HG03442 (cell line): ENCODE measurements at regions not wholly inside any gene's neighbourhood (a gene's known extent, or its start where the extent isn't known, plus 50 kb on each side); places are given as distances from the start of the nearest gene placed in this dataset.
"Not testable (repeated sequence)": the region's sequence is repeated elsewhere in the genome, so short reads cannot be mapped to it uniquely, and the experiment has no call there.

ENCODE experiments used
- ATAC-seq: cut with Tn5 transposase; IDR thresholded peaks from one replicate; pipeline ENCODE4 v1.9.1; 2021; ENCODE audit warnings: mild to moderate bottlenecking, moderate library complexity; ENCODE audit not compliant: unreplicated experiment

- not testable (repeated sequence) for ATAC-seq
These were observed 260.1 kb downstream of the MEF2C start for GRCh38 chr5:88622890-88623289.

GRCh38 chr5:88615767-88616166 is 267.2 kb downstream of the MEF2C start:
- ATAC-seq, result not testable (repeated sequence)

DNA sequence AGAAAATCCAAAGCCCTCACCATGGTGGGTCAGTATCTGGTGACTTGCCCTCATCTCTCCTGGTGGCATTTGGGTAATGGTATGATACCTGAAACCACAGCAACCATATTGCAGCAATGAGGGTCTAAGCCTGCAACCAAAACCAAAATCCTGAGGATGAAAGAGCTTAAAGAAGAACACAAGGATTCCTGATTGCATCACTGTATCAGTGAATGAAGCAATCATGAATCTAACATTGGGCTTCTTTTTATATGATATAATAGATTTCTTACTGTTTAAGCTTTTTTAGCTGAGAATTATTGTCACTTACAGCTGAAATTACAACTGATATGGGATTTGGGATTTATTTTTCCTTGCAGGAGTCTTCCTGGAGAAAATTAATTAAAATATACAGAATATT is 269.9 kb downstream of the MEF2C start:
- ATAC-seq, result no peak

DNA sequence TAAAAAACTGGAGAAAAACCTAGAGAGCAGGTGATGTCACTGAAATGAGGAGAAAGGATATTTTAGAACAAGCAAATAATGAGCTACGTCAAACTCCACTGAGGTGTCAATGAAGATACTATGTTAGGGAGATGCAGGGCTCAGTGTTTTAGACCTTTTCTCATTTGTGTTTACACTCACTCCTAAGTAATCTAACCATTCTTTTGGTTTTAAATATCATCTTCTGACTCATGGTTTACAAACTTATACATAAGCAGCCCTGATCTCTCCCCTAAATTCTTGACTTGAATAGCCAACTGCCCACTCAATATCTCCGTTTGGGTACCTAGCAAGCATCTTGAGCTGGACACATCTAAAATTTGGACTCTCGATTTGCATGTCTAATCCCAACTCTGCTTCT is 272.4 kb downstream of the MEF2C start:
- ATAC-seq, result no peak

DNA sequence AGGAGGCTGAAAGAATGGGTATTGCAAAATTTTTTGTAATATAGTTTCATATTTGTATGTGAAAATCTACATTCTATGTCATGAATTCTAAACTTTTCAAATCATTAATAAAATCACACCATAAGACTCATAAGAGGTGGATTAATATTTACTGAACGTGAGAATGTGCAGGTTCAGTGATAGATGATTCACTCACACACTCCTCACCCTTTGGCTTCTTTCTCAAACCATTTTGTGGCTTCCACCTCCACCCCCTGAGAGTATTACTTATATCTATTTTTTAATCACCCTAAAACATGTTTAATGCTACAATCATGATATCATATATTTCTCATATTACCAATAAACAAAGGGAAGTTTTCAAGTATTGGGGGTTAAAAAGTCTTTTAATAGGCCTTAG is 275.5 kb downstream of the MEF2C start:
- no peak for ATAC-seq

- no peak for ATAC-seq
These were observed 276.4 kb downstream of the MEF2C start for GRCh38 chr5:88606626-88607025.

DNA sequence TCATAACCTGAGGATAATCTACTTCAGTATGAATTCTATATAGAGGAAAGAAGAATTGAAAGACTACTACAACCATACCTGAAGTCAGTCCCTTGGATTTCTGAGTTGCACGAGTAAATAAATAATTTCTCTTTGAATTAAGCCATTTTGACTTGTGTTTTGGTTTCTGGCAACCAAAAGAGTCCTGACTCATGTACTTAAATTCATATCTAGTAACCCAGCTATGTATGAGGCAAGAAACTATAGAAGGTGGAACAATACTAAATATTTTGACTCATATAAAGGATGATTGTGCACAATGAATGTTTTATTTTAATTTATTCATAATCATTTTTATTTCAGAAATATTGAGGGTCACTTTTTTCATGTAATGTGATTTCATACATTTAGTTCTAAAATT is 276.8 kb downstream of the MEF2C start:
- ATAC-seq, result no peak

GRCh38 chr5:88602584-88602983 is 280.4 kb downstream of the MEF2C start:
- no peak for ATAC-seq

GRCh38 chr5:88594441-88594840 is 288.5 kb downstream of the MEF2C start:
- no peak for ATAC-seq

DNA sequence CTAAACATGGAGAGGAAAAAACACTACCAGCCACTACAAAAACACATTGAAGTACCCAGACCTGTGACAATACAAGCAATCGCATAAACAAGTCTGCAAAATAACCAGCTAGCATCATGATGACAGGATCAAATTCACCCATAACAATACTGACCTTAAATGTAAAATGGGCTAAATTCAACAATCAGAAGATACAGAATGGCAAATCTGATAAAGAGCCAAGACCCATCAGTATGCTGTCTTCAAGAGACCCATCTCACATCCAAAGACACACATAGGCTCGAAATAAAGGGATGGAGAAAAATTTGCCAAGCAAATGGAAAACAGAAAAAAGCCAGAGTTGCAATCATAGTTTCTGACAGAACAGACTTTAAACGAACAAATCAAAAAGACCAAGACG is 294.4 kb downstream of the MEF2C start:
- no peak for ATAC-seq

- no peak for ATAC-seq
These were observed 299.5 kb downstream of the MEF2C start for GRCh38 chr5:88583471-88583870.

DNA sequence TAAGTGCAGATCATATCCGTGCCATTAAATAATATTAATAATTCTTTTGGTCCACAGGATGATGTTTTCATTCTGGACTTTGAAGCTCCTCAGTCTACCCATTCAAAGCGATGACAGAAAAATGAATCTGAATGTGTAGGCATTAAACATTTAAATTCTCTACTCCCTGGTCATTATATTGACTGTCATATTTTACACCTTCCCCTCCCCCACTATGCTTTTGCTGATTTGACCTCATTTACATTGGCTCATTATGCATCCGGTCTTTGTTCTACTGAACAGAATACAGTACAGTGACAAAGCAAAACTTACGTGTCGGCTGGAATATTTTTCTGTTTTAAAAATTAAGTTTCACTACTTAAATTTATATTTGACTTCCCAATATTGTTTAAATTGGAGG is 289.7 kb upstream of the TMEM161B start:
- ATAC-seq, result no peak

DNA sequence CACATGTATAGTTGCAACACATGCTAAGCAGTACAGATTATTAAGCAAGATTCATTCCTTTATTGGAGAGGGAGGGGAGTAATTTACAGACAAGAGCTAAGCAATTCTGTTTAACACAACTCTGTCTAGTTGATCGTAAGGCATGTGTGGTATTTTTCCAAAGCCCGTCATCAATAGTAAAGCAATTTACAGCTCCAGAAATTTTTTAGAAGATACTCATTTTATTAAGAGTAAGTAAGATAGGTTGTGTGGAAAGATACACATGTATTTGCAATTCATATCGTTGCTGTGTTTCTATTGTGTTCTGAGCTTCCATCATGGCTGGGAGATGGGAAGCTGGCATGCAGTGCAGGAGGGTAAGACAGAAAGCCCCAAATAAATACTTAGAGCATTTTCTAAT is 289.2 kb upstream of the TMEM161B start:
- ATAC-seq, result no peak

- ATAC-seq, result no peak
These were observed 288.5 kb upstream of the TMEM161B start for GRCh38 chr5:88557131-88557530.

DNA sequence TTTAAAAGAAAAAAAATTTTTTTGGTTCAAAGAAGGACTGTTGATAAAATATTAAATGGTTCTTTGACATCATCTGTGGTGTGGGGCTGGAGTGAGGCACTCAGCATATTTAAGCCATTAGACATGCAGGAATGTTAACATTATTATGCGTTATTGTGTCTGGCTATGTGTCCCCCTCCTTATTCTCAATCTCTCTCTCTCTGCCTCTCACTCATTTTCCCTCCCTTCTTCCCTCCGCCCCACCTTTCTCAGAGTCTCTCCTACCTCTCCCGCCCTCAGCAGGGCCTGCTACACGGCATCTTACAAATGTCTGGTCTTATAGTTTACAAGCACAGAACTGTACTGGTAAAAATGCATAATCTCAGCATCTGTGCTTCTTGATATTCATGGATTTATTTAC is 287.8 kb upstream of the TMEM161B start:
- no peak for ATAC-seq

GRCh38 chr5:88555674-88556073 is 287.0 kb upstream of the TMEM161B start:
- no peak for ATAC-seq

DNA sequence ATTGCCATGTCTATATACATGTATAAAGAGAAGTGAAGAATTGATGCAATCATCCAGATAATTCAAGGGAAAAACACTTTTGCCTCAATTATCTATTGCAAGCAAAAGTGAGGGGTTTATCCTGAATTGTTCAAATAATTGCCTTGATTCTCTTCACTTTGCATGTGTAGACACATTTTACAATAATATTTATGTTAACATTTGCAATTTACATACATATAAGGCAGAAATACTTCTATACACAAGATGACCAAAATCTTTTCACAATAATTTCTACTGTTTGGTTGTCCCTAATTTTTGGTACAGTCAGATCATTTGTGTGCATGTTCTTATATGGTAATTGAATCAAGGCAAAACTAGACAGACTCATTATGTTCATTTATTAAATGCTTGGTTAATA is 285.3 kb upstream of the TMEM161B start:
- ATAC-seq, result no peak

DNA sequence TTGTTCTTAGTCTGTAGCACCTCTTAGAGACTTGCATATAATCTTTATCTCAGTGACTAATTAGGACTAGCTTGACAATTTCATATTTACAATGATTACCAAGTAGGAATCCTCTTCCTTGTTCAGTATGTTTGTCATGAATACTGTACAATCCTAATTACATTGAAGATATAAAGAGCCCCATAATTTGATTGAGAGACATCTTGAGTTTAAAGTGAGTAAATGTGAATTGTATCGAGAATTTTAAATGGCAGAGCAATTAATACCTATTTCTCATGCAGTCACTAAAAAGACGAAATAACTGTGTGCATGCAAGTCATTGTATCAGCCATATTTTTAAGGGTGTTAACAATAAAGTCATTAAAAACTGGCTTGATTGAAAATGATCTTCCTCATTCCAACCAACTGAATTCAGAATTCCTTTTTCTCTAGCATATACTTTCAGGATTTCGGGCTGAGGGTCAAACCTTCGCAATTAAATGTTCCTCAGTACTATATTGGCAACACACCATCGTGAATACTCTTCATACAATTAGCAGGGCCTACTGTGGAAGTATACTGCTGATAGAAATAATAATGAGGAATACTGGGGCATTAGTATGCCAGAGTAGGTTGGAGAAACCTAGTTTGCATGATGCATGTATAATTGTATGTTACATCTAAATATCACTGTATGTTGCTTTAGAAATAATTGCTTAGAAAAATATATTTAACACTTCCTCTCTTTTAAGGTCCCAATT is 284.7 kb upstream of the TMEM161B start:
- no peak for ATAC-seq

- ATAC-seq, result no peak
These were observed 283.8 kb upstream of the TMEM161B start for GRCh38 chr5:88552426-88552825.

DNA sequence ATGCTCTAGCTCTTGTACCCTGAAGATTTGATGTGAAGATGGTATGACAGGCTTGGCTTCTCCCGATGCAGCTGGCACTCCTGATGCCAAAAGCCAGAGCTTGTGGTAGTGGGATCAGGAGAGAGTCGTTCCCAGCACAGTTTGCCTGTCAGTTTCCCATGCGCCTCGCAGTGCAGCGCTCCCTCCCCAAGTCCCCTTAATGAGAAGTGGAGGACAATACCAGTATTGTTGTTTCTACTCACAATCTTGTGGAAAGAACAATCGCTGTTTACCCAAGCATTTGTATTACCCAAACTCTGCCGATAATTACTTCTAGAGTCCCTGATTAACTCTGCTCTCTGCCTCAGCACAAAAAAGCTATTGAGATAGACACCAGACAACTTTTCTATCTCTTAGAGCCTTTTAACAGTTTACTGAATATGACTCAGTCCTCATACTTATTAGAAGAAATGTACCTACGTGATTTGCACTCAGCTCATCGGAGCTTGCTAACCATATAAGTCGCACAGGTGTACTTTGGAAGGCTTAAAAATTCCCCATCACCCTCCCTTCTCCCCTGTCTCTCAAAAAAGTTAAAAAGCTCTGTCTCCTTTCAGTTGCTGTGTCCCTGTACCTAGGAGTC is 283.2 kb upstream of the TMEM161B start:
- no peak for ATAC-seq

- no peak for ATAC-seq
These were observed 282.1 kb upstream of the TMEM161B start for GRCh38 chr5:88550736-88551135.

GRCh38 chr5:88548136-88548805 is 279.6 kb upstream of the TMEM161B start:
- no peak for ATAC-seq
